ENCODE measurements at regions not wholly inside any gene's neighbourhood (a gene's known extent, or its start where the extent isn't known, plus 50 kb on each side); places are given as distances from the start of the nearest gene placed in this dataset.

DNA sequence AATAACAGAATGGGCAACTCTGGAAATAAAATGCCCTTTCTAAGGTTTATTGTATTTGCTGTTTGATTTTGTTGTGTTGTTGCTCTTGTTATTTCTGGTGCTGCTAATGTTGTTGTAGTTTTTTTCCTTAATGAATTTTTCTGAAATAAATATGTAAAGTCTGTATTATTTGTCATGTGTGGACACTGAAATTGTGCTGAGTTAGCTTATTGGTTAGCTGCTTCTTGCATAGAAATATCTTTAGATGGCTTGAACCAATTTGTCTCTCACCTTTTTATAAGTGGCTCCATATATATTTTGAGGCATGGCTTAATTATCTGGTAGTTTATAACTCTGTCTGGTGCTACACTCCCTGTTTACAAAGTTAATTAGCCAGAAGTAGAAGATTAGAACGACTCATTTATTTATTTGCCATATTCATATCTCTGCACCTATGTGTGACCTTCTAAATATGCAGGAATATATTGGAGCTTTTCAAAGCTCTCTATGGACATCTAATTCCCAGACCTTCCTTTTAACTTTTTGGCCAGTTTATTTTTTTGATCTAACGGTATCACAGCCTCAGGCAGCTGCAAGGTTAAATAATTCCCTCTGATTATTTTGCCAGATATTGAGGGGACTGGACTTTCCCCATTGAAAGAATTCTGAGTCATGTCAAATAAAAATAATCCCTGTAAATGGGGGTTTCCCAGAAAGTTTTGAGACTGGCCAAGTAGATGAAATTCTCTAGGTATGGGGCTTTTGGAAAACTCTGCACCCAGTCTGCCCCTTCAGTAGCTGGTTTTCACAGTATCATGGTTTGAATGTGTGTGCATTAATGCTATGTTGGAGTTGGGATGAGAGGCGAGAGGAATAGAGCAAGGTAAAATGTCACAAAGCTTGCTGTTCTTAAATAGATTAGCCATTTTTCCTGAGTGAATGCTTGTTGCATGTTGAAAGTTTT, 1331.7 kb upstream of the MIR17HG start:
- H3K4me1 ChIP-seq (ENCODE audit: control insufficient read depth in 1 of 2, insufficient read depth in 2 of 2, low read length in 2 of 2) = no peaks in the 10 kb centered on the region
- no TSS peak for BruUV-seq (replicated peaks)
- ChIA-PET RAD21 (ENCODE audit: low non-redundant PET in 1 of 2, low total read pairs in 2 of 2, uncharacterized antibody in 2 of 2, unreplicated experiment in 2 of 2) (no interaction called here), POLR2A (no interaction called here), CTCF (no interaction called here)
- no peak overlapping the region for H3K4me2 ChIP-seq (ENCODE audit: low read length)
- no peak overlapping the region for H3K9ac ChIP-seq (ENCODE audit: low read length)
- H3K27me3 ChIP-seq (ENCODE audit: insufficient read depth, low read length) = no peaks in the 10 kb centered on the region
- no peaks in the 10 kb centered on the region for H3K79me2 ChIP-seq (ENCODE audit: insufficient read depth, low read length)
- intact Hi-C loops (cut with micrococcal nuclease) = loop anchor here (5.0 kb wide), 1 partner anchor 511 kb away; no protein-coding TSS in a partner anchor
- H3K36me3 ChIP-seq (ENCODE audit: control insufficient read depth in 1 of 2, insufficient read depth in 2 of 2, low read length in 2 of 2) = no peaks in the 10 kb centered on the region
- H3K27ac ChIP-seq (ENCODE audit: low read depth, low read length) = no peak overlapping the region
- ATAC-seq = no peak
- H4K20me1 ChIP-seq (ENCODE audit: insufficient read depth) = no peaks in the 10 kb centered on the region
- no peak overlapping the region for H2AFZ ChIP-seq (ENCODE audit: low read depth, low read length, poor library complexity, severe bottlenecking)
- no peaks in the 10 kb centered on the region for H3K9me2 ChIP-seq (ENCODE audit: insufficient read depth)
- no peak overlapping the region for H3K4me3 ChIP-seq (replicated peaks in 1 of 2; ENCODE audit: low read depth in 1 of 2, low read length in 2 of 2)
- no peaks in the 10 kb centered on the region; a peak in 2 of 4 replicates for H3K9me3 ChIP-seq (ENCODE audit: control insufficient read depth in 1 of 2, insufficient read depth in 1 of 2, low read depth in 1 of 2, low read length in 2 of 2)
- TF ChIP-seq, protein P1, sequence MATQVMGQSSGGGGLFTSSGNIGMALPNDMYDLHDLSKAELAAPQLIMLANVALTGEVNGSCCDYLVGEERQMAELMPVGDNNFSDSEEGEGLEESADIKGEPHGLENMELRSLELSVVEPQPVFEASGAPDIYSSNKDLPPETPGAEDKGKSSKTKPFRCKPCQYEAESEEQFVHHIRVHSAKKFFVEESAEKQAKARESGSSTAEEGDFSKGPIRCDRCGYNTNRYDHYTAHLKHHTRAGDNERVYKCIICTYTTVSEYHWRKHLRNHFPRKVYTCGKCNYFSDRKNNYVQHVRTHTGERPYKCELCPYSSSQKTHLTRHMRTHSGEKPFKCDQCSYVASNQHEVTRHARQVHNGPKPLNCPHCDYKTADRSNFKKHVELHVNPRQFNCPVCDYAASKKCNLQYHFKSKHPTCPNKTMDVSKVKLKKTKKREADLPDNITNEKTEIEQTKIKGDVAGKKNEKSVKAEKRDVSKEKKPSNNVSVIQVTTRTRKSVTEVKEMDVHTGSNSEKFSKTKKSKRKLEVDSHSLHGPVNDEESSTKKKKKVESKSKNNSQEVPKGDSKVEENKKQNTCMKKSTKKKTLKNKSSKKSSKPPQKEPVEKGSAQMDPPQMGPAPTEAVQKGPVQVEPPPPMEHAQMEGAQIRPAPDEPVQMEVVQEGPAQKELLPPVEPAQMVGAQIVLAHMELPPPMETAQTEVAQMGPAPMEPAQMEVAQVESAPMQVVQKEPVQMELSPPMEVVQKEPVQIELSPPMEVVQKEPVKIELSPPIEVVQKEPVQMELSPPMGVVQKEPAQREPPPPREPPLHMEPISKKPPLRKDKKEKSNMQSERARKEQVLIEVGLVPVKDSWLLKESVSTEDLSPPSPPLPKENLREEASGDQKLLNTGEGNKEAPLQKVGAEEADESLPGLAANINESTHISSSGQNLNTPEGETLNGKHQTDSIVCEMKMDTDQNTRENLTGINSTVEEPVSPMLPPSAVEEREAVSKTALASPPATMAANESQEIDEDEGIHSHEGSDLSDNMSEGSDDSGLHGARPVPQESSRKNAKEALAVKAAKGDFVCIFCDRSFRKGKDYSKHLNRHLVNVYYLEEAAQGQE (IDR thresholded peaks at IDR 0.05; ENCODE audit: low read depth) = no peak
- TF ChIP-seq SP1 (IDR thresholded peaks at IDR 0.05; ENCODE audit: low read depth) = no peak
- TF ChIP-seq JUND (IDR thresholded peaks at IDR 0.05) = no peak
- DNase-seq (ENCODE audit: low read depth, low spot score) = no peak

DNA sequence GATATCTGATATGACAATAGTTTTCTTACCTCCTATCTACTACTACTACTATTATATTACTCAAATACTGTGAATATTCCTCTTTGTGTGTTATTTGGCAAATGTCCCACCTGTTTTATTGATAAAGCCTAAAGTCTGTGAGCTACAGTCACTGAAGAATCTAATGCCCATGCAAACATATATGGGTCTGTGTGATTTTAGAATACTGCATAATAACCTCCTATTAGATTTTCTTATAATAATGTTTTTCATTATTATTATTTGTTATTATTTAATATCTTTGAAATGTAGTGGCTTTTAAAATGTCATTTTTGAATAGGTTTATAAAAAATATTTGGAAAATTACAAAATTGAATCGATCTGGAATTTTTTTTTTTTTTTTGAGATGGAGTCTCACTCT, 1330.8 kb upstream of the MIR17HG start:
- H3K4me1 ChIP-seq (ENCODE audit: control insufficient read depth in 1 of 2, insufficient read depth in 2 of 2, low read length in 2 of 2) = no peaks in the 10 kb centered on the region
- H3K9ac ChIP-seq (ENCODE audit: low read length) = no peak overlapping the region
- RAD21 ChIA-PET (ENCODE audit: low non-redundant PET in 1 of 2, low total read pairs in 2 of 2, uncharacterized antibody in 2 of 2, unreplicated experiment in 2 of 2) = no interaction called here
- H3K27me3 ChIP-seq (ENCODE audit: insufficient read depth, low read length) = no peaks in the 10 kb centered on the region
- intact Hi-C loops (cut with micrococcal nuclease) = loop anchor here (5.0 kb wide), 1 partner anchor 511 kb away; no protein-coding TSS in a partner anchor
- H3K4me3 ChIP-seq (replicated peaks in 1 of 2; ENCODE audit: low read depth in 1 of 2, low read length in 2 of 2) = no peak overlapping the region
- no peaks in the 10 kb centered on the region for H3K36me3 ChIP-seq (ENCODE audit: control insufficient read depth in 1 of 2, insufficient read depth in 2 of 2, low read length in 2 of 2)
- no peaks in the 10 kb centered on the region; a peak in 2 of 4 replicates for H3K9me3 ChIP-seq (ENCODE audit: control insufficient read depth in 1 of 2, insufficient read depth in 1 of 2, low read depth in 1 of 2, low read length in 2 of 2)
- no peaks in the 10 kb centered on the region for H3K79me2 ChIP-seq (ENCODE audit: insufficient read depth, low read length)
- H3K4me2 ChIP-seq (ENCODE audit: low read length) = no peak overlapping the region
- ATAC-seq (no peak), DNase-seq (ENCODE audit: low read depth, low spot score) (no peak)
- no peaks in the 10 kb centered on the region for H4K20me1 ChIP-seq (ENCODE audit: insufficient read depth)
- no peak overlapping the region for H3K27ac ChIP-seq (ENCODE audit: low read depth, low read length)
- H3K9me2 ChIP-seq (ENCODE audit: insufficient read depth) = no peaks in the 10 kb centered on the region
- BruUV-seq (replicated peaks) = no TSS peak
- POLR2A ChIA-PET = no interaction called here
- no peak overlapping the region for H2AFZ ChIP-seq (ENCODE audit: low read depth, low read length, poor library complexity, severe bottlenecking)
- TF ChIP-seq EGR1 (IDR thresholded peaks at IDR 0.05; ENCODE audit: low read depth) = no peak
- TF ChIP-seq, protein P1 (IDR thresholded peaks at IDR 0.05; ENCODE audit: low read depth) = no peak
- no peak for TF ChIP-seq JUND (IDR thresholded peaks at IDR 0.05)
- no peak for TF ChIP-seq POLR2AphosphoS5 (IDR thresholded peaks at IDR 0.05; ENCODE audit: low read depth, low read length)
- no peak for TF ChIP-seq CBX3 (IDR thresholded peaks at IDR 0.05; ENCODE audit: low read depth)
- TF ChIP-seq, protein P2, sequence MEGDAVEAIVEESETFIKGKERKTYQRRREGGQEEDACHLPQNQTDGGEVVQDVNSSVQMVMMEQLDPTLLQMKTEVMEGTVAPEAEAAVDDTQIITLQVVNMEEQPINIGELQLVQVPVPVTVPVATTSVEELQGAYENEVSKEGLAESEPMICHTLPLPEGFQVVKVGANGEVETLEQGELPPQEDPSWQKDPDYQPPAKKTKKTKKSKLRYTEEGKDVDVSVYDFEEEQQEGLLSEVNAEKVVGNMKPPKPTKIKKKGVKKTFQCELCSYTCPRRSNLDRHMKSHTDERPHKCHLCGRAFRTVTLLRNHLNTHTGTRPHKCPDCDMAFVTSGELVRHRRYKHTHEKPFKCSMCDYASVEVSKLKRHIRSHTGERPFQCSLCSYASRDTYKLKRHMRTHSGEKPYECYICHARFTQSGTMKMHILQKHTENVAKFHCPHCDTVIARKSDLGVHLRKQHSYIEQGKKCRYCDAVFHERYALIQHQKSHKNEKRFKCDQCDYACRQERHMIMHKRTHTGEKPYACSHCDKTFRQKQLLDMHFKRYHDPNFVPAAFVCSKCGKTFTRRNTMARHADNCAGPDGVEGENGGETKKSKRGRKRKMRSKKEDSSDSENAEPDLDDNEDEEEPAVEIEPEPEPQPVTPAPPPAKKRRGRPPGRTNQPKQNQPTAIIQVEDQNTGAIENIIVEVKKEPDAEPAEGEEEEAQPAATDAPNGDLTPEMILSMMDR (IDR thresholded peaks at IDR 0.05 in 2 of 3, conservative IDR thresholded peaks at IDR 0.05 in 1 of 3; ENCODE audit: borderline replicate concordance in 1 of 3, insufficient read depth in 1 of 3, low read depth in 2 of 3, low read length in 2 of 3) = no peak
- no peak for TF ChIP-seq YY1 (IDR thresholded peaks at IDR 0.05; ENCODE audit: extremely low read depth, insufficient replicate concordance, low read depth, low read length)
- CTCF ChIA-PET = no interaction called here

All from HCT116 (cell line).